ENCODE measurements at regions not wholly inside any gene's neighbourhood (a gene's known extent, or its start where the extent isn't known, plus 50 kb on each side); places are given as distances from the start of the nearest gene placed in this dataset.

GRCh38 chr5:124105326-124105725 lies 593.3 kb downstream of the CSNK1G3 start:
- no peak overlapping the region for H3K9ac ChIP-seq (ENCODE audit: insufficient read depth, low read depth, low read length)
- no peaks in the 10 kb centered on the region for H3K4me1 ChIP-seq (ENCODE audit: insufficient read depth, low read length)
- H3K4me3 ChIP-seq (replicated peaks in 1 of 3; ENCODE audit: insufficient read depth in 1 of 3, low read depth in 2 of 3, low read length in 3 of 3): no peak overlapping the region
- no peak overlapping the region for H3K4me2 ChIP-seq (ENCODE audit: low read depth, low read length)
- ChIA-PET CTCF (ENCODE audit: low intra/inter-chr PET ratio, low total read pairs) (no interaction called here), POLR2A (no interaction called here)
- no TSS peak for BruUV-seq (replicated peaks)
- H4K20me1 ChIP-seq (ENCODE audit: insufficient read depth, low read length): no peaks in the 10 kb centered on the region
- ATAC-seq (no peak), FAIRE-seq (no peak), DNase-seq (ENCODE audit: low spot score) (no peak)
- no peak overlapping the region for H3K27ac ChIP-seq (ENCODE audit: extremely low read length, insufficient read depth, low read length)
- intact Hi-C loops (cut with micrococcal nuclease; ENCODE audit: unreplicated experiment) (no loop called here), in situ Hi-C loops (cut with HindIII; ENCODE audit: extremely low pct_ligation_motif_present, low pct_unique_long_range_greater_than_20kb) (no loop called here)
- whole genome bisulfite sequencing (ENCODE audit: low lambda C conversion rate): 44% methylated on average over 2 of the region's 2 CpGs
- no peaks in the 10 kb centered on the region for H3K79me2 ChIP-seq (ENCODE audit: insufficient read depth, low read length)
- H3K36me3 ChIP-seq (replicated peaks in 1 of 2; ENCODE audit: control insufficient read depth in 1 of 2, insufficient read depth in 2 of 2, low read length in 2 of 2): no peaks in the 10 kb centered on the region
- H3K9me3 ChIP-seq (ENCODE audit: low read length): no peaks in the 10 kb centered on the region
- no peaks in the 10 kb centered on the region for H3K27me3 ChIP-seq (ENCODE audit: control insufficient read depth in 1 of 2, insufficient read depth in 2 of 2, low read length in 2 of 2)
- no peak overlapping the region for H2AFZ ChIP-seq (ENCODE audit: low read length)
- TF ChIP-seq ZNF678 (CRISPR knock-in tag; IDR thresholded peaks at IDR 0.05) (no peak), NFE2 (CRISPR knock-in tag; IDR thresholded peaks at IDR 0.05) (no peak), FOXA3 (CRISPR knock-in tag; IDR thresholded peaks at IDR 0.05) (no peak), ARID4A (CRISPR knock-in tag; IDR thresholded peaks at IDR 0.05; ENCODE audit: borderline replicate concordance) (no peak), ZNF543 (CRISPR knock-in tag; IDR thresholded peaks at IDR 0.05) (no peak), CSRNP1 (CRISPR knock-in tag; IDR thresholded peaks at IDR 0.05) (no peak), GPN1 (CRISPR knock-in tag; IDR thresholded peaks at IDR 0.05; ENCODE audit: borderline replicate concordance) (no peak), ZBTB42 (CRISPR knock-in tag; IDR thresholded peaks at IDR 0.05) (no peak), ZBTB26 (CRISPR knock-in tag; IDR thresholded peaks at IDR 0.05; ENCODE audit: borderline replicate concordance) (no peak), FOXA1 (IDR thresholded peaks at IDR 0.05) (no peak), FOXA1 (CRISPR knock-in tag; IDR thresholded peaks at IDR 0.05) (no peak), ZNF781 (CRISPR knock-in tag; IDR thresholded peaks at IDR 0.05; ENCODE audit: borderline replicate concordance, not compliant biosample characterization) (no peak), ZNF713 (CRISPR knock-in tag; IDR thresholded peaks at IDR 0.05) (no peak), HHEX (CRISPR knock-in tag; IDR thresholded peaks at IDR 0.05) (no peak), ZNF503 (CRISPR knock-in tag; IDR thresholded peaks at IDR 0.05) (no peak), HMG20B (CRISPR knock-in tag; conservative IDR thresholded peaks at IDR 0.05) (no peak), YEATS2 (CRISPR knock-in tag; IDR thresholded peaks at IDR 0.05; ENCODE audit: borderline replicate concordance) (no peak), KMT2B (CRISPR knock-in tag; IDR thresholded peaks at IDR 0.05) (no peak), ZC3H13 (CRISPR knock-in tag; IDR thresholded peaks at IDR 0.05) (no peak)
